ENCODE measurements at regions not wholly inside any gene's neighbourhood (a gene's known extent, or its start where the extent isn't known, plus 50 kb on each side); places are given as distances from the start of the nearest gene placed in this dataset.

- Histone ChIP-seq H3K27ac (no peak overlapping the region), H3K36me3 (no peaks in the 10 kb centered on the region), H3K4me1 (no peaks in the 10 kb centered on the region), H3K4me3 (no peak overlapping the region), H3K9me3 (no peaks in the 10 kb centered on the region), H3K27me3 (no peaks in the 10 kb centered on the region)
- intact Hi-C loops (cut with DNase I) = no loop called here
- ATAC-seq (no peak), DNase-seq (no peak)
- TF ChIP-seq POLR2A (IDR thresholded peaks at IDR 0.05) (no peak), CTCF (IDR thresholded peaks at IDR 0.05) (no peak)
- WGBS (ENCODE audit: insufficient coverage, low coverage, low lambda C conversion rate, missing lambda C conversion rate) = 46% methylated on average over 3 of the region's 4 CpGs
These were observed 124.3 kb upstream of the CXCL14 start for GRCh38 chr5:135703016-135703550.

GRCh38 chr5:135702191-135702590, 123.4 kb upstream of the CXCL14 start:
- no peaks in the 10 kb centered on the region for H3K27me3 ChIP-seq
- no peak for ATAC-seq
- TF ChIP-seq POLR2A (IDR thresholded peaks at IDR 0.05) = no peak
- no peak for TF ChIP-seq CTCF (IDR thresholded peaks at IDR 0.05)
- WGBS (ENCODE audit: insufficient coverage, low coverage, low lambda C conversion rate, missing lambda C conversion rate) = 68% methylated on average over 6 of the region's 6 CpGs
- H3K4me1 ChIP-seq = no peaks in the 10 kb centered on the region
- no peak overlapping the region for H3K27ac ChIP-seq
- no peaks in the 10 kb centered on the region for H3K9me3 ChIP-seq
- no peak overlapping the region for H3K4me3 ChIP-seq
- DNase-seq = no peak
- H3K36me3 ChIP-seq = no peaks in the 10 kb centered on the region
- intact Hi-C loops (cut with DNase I) = no loop called here

- ATAC-seq = no peak
- DNase-seq = no peak
- 83% methylated on average over 1 of the region's 4 CpGs for WGBS (ENCODE audit: insufficient coverage, low coverage, low lambda C conversion rate, missing lambda C conversion rate)
These were observed 121.9 kb upstream of the CXCL14 start for GRCh38 chr5:135700731-135701130.

GRCh38 chr5:135697959-135698345, 119.2 kb upstream of the CXCL14 start:
- Histone ChIP-seq H3K9me3 (no peaks in the 10 kb centered on the region), H3K27me3 (no peaks in the 10 kb centered on the region), H3K4me3 (no peak overlapping the region), H3K27ac (no peak overlapping the region), H3K36me3 (no peaks in the 10 kb centered on the region), H3K4me1 (no peaks in the 10 kb centered on the region)
- intact Hi-C loops (cut with DNase I) = no loop called here
- ATAC-seq (no peak), DNase-seq (no peak)
- WGBS (ENCODE audit: insufficient coverage, low coverage, low lambda C conversion rate, missing lambda C conversion rate) = 29% methylated on average over 1 of the region's 3 CpGs
- TF ChIP-seq POLR2A (IDR thresholded peaks at IDR 0.05) (no peak), CTCF (IDR thresholded peaks at IDR 0.05) (no peak)

More at GRCh38 chr5:135700731-135701130, 121.9 kb upstream of the CXCL14 start:
- TF ChIP-seq POLR2A (IDR thresholded peaks at IDR 0.05) (no peak), CTCF (IDR thresholded peaks at IDR 0.05) (no peak)
- no peak overlapping the region for H3K4me3 ChIP-seq
- H3K4me1 ChIP-seq = no peaks in the 10 kb centered on the region
- no peaks in the 10 kb centered on the region for H3K36me3 ChIP-seq
- no peak overlapping the region for H3K27ac ChIP-seq
- no peaks in the 10 kb centered on the region for H3K27me3 ChIP-seq
- H3K9me3 ChIP-seq = no peaks in the 10 kb centered on the region
- intact Hi-C loops (cut with DNase I) = no loop called here
